ENCODE measurements at regions not wholly inside any gene's neighbourhood (a gene's known extent, or its start where the extent isn't known, plus 50 kb on each side); places are given as distances from the start of the nearest gene placed in this dataset.

- H3K9me3 ChIP-seq = no peaks in the 10 kb centered on the region
- FAIRE-seq (no peak), ATAC-seq (no peak), DNase-seq (ENCODE audit: low read depth in 1 of 2, low spot score in 1 of 2) (no peak)
- 46% methylated on average over 3 of the region's 3 CpGs for WGBS (ENCODE audit: missing lambda C conversion rate)
- H3K4me3 ChIP-seq = no peak overlapping the region
- H3K27ac ChIP-seq = no peak overlapping the region
- TF ChIP-seq SMC3 (IDR thresholded peaks at IDR 0.05) (no peak), BCL3 (IDR thresholded peaks at IDR 0.05) (no peak), POLR2AphosphoS2 (conservative IDR thresholded peaks at IDR 0.05; ENCODE audit: low read length) (no peak), ELK1 (IDR thresholded peaks at IDR 0.05; ENCODE audit: low read depth, low read length) (no peak), CHD2 (IDR thresholded peaks at IDR 0.05; ENCODE audit: low read length, partially characterized antibody) (no peak), NPAS2 (CRISPR knock-in tag; IDR thresholded peaks at IDR 0.05; ENCODE audit: borderline replicate concordance) (no peak), FOSL2 (IDR thresholded peaks at IDR 0.05) (no peak), FOSL2 (CRISPR knock-in tag; IDR thresholded peaks at IDR 0.05) (no peak)
- H3K4me1 ChIP-seq = no peaks in the 10 kb centered on the region
- H3K4me2 ChIP-seq = no peak overlapping the region
- ChIA-PET CTCF (no interaction called here), POLR2A (no interaction called here)
Observed at GRCh38 chr15:37777006-37777405, 157.4 kb upstream of the TMCO5A start.

GRCh38 chr15:37783290-37783689 is 151.2 kb upstream of the TMCO5A start:
- no peak for ATAC-seq
- no peaks in the 10 kb centered on the region for H3K4me1 ChIP-seq
- no peak for DNase-seq (ENCODE audit: low read depth in 1 of 2, low spot score in 1 of 2)
- H3K27ac ChIP-seq = no peak overlapping the region
- FAIRE-seq = no peak
- WGBS (ENCODE audit: missing lambda C conversion rate) = 41% methylated on average over 2 of the region's 2 CpGs
- ChIA-PET POLR2A (no interaction called here), CTCF (no interaction called here)
- no peak overlapping the region for H3K4me2 ChIP-seq
- H3K4me3 ChIP-seq = no peak overlapping the region
- no peak for TF ChIP-seq MAFK (IDR thresholded peaks at IDR 0.05; ENCODE audit: partially characterized antibody)
- no peak for TF ChIP-seq ZFP36 (IDR thresholded peaks at IDR 0.05; ENCODE audit: borderline replicate concordance, partially characterized antibody)
- TF ChIP-seq FOSB (CRISPR knock-in tag; IDR thresholded peaks at IDR 0.05) = no peak
- no peak for TF ChIP-seq JUN (IDR thresholded peaks at IDR 0.05)
- no peak for TF ChIP-seq EP300 (IDR thresholded peaks at IDR 0.05)
- no peak for TF ChIP-seq ZNF302 (CRISPR knock-in tag; IDR thresholded peaks at IDR 0.05)
- no peaks in the 10 kb centered on the region for H3K9me3 ChIP-seq

GRCh38 chr15:37788330-37788729 is 146.1 kb upstream of the TMCO5A start:
- WGBS (ENCODE audit: missing lambda C conversion rate) = 50% methylated on average over 2 of the region's 2 CpGs
- DNase-seq (ENCODE audit: low read depth in 1 of 2, low spot score in 1 of 2) (no peak), ATAC-seq (no peak), FAIRE-seq (no peak)
- TF ChIP-seq POLR2A (IDR thresholded peaks at IDR 0.05; ENCODE audit: low read length) (no peak), POLR2AphosphoS2 (conservative IDR thresholded peaks at IDR 0.05; ENCODE audit: low read length) (no peak)
- POLR2A ChIA-PET = no interaction called here
- CTCF ChIA-PET = no interaction called here
- H3K4me1 ChIP-seq = no peaks in the 10 kb centered on the region
- no peak overlapping the region for H3K4me3 ChIP-seq
- H3K4me2 ChIP-seq = no peak overlapping the region
- H3K27ac ChIP-seq = no peak overlapping the region
- no peaks in the 10 kb centered on the region for H3K9me3 ChIP-seq

- Histone ChIP-seq H3K9me3 (no peaks in the 10 kb centered on the region), H3K27ac (no peak overlapping the region), H3K4me3 (no peak overlapping the region), H3K4me2 (no peak overlapping the region), H3K4me1 (no peaks in the 10 kb centered on the region)
- CTCF ChIA-PET = no interaction called here
- WGBS (ENCODE audit: missing lambda C conversion rate) = 69% methylated on average over 7 of the region's 7 CpGs
- DNase-seq (ENCODE audit: low read depth in 1 of 2, low spot score in 1 of 2) = no peak
- POLR2A ChIA-PET = no interaction called here
- TF ChIP-seq CHD4 (IDR thresholded peaks at IDR 0.05; ENCODE audit: borderline replicate concordance) = no peak
- no peak for TF ChIP-seq RARB (CRISPR knock-in tag; IDR thresholded peaks at IDR 0.05)
- no peak for TF ChIP-seq HEYL (CRISPR knock-in tag; IDR thresholded peaks at IDR 0.05)
- TF ChIP-seq JUNB (IDR thresholded peaks at IDR 0.05) = no peak
- TF ChIP-seq KDM1A (IDR thresholded peaks at IDR 0.05; ENCODE audit: low read depth) = no peak
- TF ChIP-seq HOXB13 (CRISPR knock-in tag; IDR thresholded peaks at IDR 0.05; ENCODE audit: low read depth) = no peak
- no peak for TF ChIP-seq HOXA7 (CRISPR knock-in tag; IDR thresholded peaks at IDR 0.05)
- no peak for TF ChIP-seq HOXB5 (CRISPR knock-in tag; IDR thresholded peaks at IDR 0.05)
- TF ChIP-seq MAX (IDR thresholded peaks at IDR 0.05) = no peak
- no peak for ATAC-seq
- FAIRE-seq = no peak
Observed at GRCh38 chr15:37788767-37789396, 145.6 kb upstream of the TMCO5A start.

All from A549 (cell line).